ENCODE measurements at regions not wholly inside any gene's neighbourhood (a gene's known extent, or its start where the extent isn't known, plus 50 kb on each side); places are given as distances from the start of the nearest gene placed in this dataset.

GRCh38 chr1:78322928-78323680 is 167.7 kb upstream of the PTGFR start:
- H3K4me1 ChIP-seq (ENCODE audit: control insufficient read depth in 1 of 2, insufficient read depth in 2 of 2, low read length in 2 of 2), result no peaks in the 10 kb centered on the region
- H3K27me3 ChIP-seq (ENCODE audit: control insufficient read depth in 2 of 2, insufficient read depth in 2 of 2, low read length in 2 of 2), result no peaks in the 10 kb centered on the region
- no peak for TF ChIP-seq CTCF (IDR thresholded peaks at IDR 0.05)
- no peak overlapping the region for H3K4me3 Mint-ChIP-seq
- H3K79me2 ChIP-seq (ENCODE audit: insufficient read depth, low read length), result no peaks in the 10 kb centered on the region
- peaks cover 0 to 2% (median 0%) of the 10 kb centered on the region in 7 donors for H3K9me3 Mint-ChIP-seq
- no peaks in the 10 kb centered on the region for H3K36me3 ChIP-seq (replicated peaks in 1 of 2; ENCODE audit: control insufficient read depth in 1 of 2, insufficient read depth in 2 of 2, low read length in 2 of 2)
- no peaks in the 10 kb centered on the region for H3K36me3 Mint-ChIP-seq
- H3K27ac Mint-ChIP-seq, result no peak overlapping the region
- H3K27me3 Mint-ChIP-seq (ENCODE audit: low read depth in 3 of 3), result no peaks in the 10 kb centered on the region
- WGBS (ENCODE audit: insufficient coverage), result no CpG with 5 or more reads among the region's 2 CpGs
- H3K4me3 ChIP-seq (replicated peaks in 1 of 3; ENCODE audit: low read depth in 2 of 3, low read length in 3 of 3), result no peak overlapping the region
- H2AFZ ChIP-seq (ENCODE audit: insufficient read depth, low read depth, low read length, poor library complexity, severe bottlenecking), result no peak overlapping the region
- no peak overlapping the region for H3K4me2 ChIP-seq (replicated peaks; ENCODE audit: extremely low read depth, low read length, poor library complexity, severe bottlenecking)
- H3K4me1 Mint-ChIP-seq, result no peaks in the 10 kb centered on the region
- intact Hi-C loops (cut with micrococcal nuclease), result no loop called here
- H4K20me1 ChIP-seq (ENCODE audit: insufficient read depth, low read length), result no peaks in the 10 kb centered on the region
- H3K27ac ChIP-seq (ENCODE audit: low read depth in 1 of 2, low read length in 2 of 2), result no peak overlapping the region
- no peak overlapping the region for H3K9ac ChIP-seq (ENCODE audit: insufficient read depth, low read length, poor library complexity, severe bottlenecking)
- no peaks in the 10 kb centered on the region for H3K9me3 ChIP-seq (replicated peaks in 1 of 2; ENCODE audit: control insufficient read depth in 1 of 2, insufficient read depth in 1 of 2, low read length in 2 of 2)
- no peak for DNase-seq

- Histone ChIP-seq H3K4me1 (ENCODE audit: control insufficient read depth in 1 of 2, insufficient read depth in 2 of 2, low read length in 2 of 2) (no peaks in the 10 kb centered on the region), H3K79me2 (ENCODE audit: insufficient read depth, low read length) (no peaks in the 10 kb centered on the region), H3K36me3 (replicated peaks in 1 of 2; ENCODE audit: control insufficient read depth in 1 of 2, insufficient read depth in 2 of 2, low read length in 2 of 2) (no peaks in the 10 kb centered on the region), H3K27me3 (ENCODE audit: control insufficient read depth in 2 of 2, insufficient read depth in 2 of 2, low read length in 2 of 2) (no peaks in the 10 kb centered on the region), H3K4me2 (replicated peaks; ENCODE audit: extremely low read depth, low read length, poor library complexity, severe bottlenecking) (no peak overlapping the region), H3K9ac (ENCODE audit: insufficient read depth, low read length, poor library complexity, severe bottlenecking) (no peak overlapping the region), H2AFZ (ENCODE audit: insufficient read depth, low read depth, low read length, poor library complexity, severe bottlenecking) (no peak overlapping the region), H3K4me3 (replicated peaks in 1 of 3; ENCODE audit: low read depth in 2 of 3, low read length in 3 of 3) (no peak overlapping the region), H3K9me3 (replicated peaks in 1 of 2; ENCODE audit: control insufficient read depth in 1 of 2, insufficient read depth in 1 of 2, low read length in 2 of 2) (no peaks in the 10 kb centered on the region), H4K20me1 (ENCODE audit: insufficient read depth, low read length) (no peaks in the 10 kb centered on the region), H3K27ac (ENCODE audit: low read depth in 1 of 2, low read length in 2 of 2) (no peak overlapping the region)
- H3K4me3 Mint-ChIP-seq, result no peak overlapping the region
- H3K9me3 Mint-ChIP-seq, result peaks cover 0 to 2% (median 0%) of the 10 kb centered on the region in 7 donors
- H3K27ac Mint-ChIP-seq, result no peak overlapping the region
- peaks cover 0 to 2% (median 0%) of the 10 kb centered on the region in 3 donors for H3K27me3 Mint-ChIP-seq (ENCODE audit: low read depth in 3 of 3)
- intact Hi-C loops (cut with micrococcal nuclease), result no loop called here
- WGBS (ENCODE audit: insufficient coverage), result 36% methylated on average over 1 of the region's 3 CpGs
- no peak for TF ChIP-seq CTCF (IDR thresholded peaks at IDR 0.05)
- DNase-seq, result no peak
- no peaks in the 10 kb centered on the region for H3K4me1 Mint-ChIP-seq
- H3K36me3 Mint-ChIP-seq, result no peaks in the 10 kb centered on the region
Observed at GRCh38 chr1:78325293-78325692, 165.5 kb upstream of the PTGFR start.

Measured in CD14-positive monocyte (primary cell).